ENCODE measurements at regions not wholly inside any gene's neighbourhood (a gene's known extent, or its start where the extent isn't known, plus 50 kb on each side); places are given as distances from the start of the nearest gene placed in this dataset.

DNA sequence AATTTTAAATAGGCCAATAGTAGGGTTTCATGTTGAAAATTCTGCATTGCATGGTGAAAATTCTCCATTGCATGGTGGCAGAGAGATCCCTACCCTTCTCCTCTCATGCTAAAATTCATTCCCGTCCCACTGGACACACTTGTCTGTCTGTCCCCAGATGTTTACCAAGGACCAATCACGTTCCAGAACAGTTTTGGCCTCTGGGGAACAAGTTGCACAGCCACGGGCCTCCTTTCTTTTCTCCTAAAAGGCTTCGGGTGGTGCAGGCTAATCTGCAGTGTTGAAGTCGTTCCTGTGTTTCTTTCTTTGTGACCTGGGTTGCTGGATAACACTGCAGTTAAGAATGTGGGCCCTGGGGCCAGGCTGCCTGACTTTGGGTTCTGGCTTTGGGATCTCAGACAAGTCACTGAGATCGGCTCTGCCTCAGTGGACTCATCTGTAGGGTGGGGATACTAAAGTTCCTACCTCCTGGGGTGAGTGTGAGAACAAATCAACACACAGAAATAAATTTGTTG lies 113.1 kb upstream of the FAM204A start:
- no peaks in the 10 kb centered on the region for H3K27me3 ChIP-seq (ENCODE audit: insufficient read depth, low read length)
- H3K9me3 ChIP-seq (ENCODE audit: low read depth, low read length), result no peaks in the 10 kb centered on the region
- no peak overlapping the region for H3K4me3 ChIP-seq (ENCODE audit: insufficient read depth, low read length)
- H3K4me2 ChIP-seq (ENCODE audit: insufficient read depth, low read length), result no peak overlapping the region
- H3K27ac ChIP-seq (ENCODE audit: low read depth, low read length), result no peak overlapping the region
- H3K4me1 ChIP-seq (ENCODE audit: insufficient read depth, low read length), result no peaks in the 10 kb centered on the region
- no peak overlapping the region for H2AFZ ChIP-seq (ENCODE audit: low read length)
- H3K79me2 ChIP-seq (ENCODE audit: insufficient read depth, low read length), result no peaks in the 10 kb centered on the region
- H4K20me1 ChIP-seq (ENCODE audit: insufficient read depth, low read length), result no peaks in the 10 kb centered on the region
- TF ChIP-seq, protein P1, sequence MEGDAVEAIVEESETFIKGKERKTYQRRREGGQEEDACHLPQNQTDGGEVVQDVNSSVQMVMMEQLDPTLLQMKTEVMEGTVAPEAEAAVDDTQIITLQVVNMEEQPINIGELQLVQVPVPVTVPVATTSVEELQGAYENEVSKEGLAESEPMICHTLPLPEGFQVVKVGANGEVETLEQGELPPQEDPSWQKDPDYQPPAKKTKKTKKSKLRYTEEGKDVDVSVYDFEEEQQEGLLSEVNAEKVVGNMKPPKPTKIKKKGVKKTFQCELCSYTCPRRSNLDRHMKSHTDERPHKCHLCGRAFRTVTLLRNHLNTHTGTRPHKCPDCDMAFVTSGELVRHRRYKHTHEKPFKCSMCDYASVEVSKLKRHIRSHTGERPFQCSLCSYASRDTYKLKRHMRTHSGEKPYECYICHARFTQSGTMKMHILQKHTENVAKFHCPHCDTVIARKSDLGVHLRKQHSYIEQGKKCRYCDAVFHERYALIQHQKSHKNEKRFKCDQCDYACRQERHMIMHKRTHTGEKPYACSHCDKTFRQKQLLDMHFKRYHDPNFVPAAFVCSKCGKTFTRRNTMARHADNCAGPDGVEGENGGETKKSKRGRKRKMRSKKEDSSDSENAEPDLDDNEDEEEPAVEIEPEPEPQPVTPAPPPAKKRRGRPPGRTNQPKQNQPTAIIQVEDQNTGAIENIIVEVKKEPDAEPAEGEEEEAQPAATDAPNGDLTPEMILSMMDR (IDR thresholded peaks at IDR 0.05; ENCODE audit: extremely low read depth, low read depth, low read length), result no peak
- no peaks in the 10 kb centered on the region for H3K36me3 ChIP-seq (ENCODE audit: insufficient read depth, low read length)
- no peak for DNase-seq (ENCODE audit: insufficient read length, low spot score, missing footprints)

DNA sequence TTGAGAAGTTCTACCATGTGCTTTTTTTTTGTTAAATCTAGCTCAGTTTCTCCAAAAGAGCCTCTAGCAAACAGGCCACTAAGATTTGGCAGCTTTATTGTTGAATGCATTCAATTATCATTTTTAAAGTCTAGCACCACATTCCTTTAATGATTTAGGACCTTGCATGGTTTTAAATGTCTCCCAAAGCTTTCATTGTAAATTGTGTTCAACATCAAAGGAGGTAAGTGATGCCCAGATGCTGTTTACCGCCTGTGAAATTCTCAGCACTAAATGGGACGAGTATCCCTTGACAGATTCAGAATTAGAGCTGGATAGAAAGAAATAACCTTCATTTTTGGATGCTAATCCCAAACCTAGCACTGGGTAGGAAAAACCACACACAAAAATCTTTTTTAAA lies 112.1 kb upstream of the FAM204A start:
- Histone ChIP-seq H3K4me2 (ENCODE audit: insufficient read depth, low read length) (no peak overlapping the region), H4K20me1 (ENCODE audit: insufficient read depth, low read length) (no peaks in the 10 kb centered on the region), H3K9me3 (ENCODE audit: low read depth, low read length) (no peaks in the 10 kb centered on the region), H3K4me1 (ENCODE audit: insufficient read depth, low read length) (no peaks in the 10 kb centered on the region), H2AFZ (ENCODE audit: low read length) (no peak overlapping the region), H3K27ac (ENCODE audit: low read depth, low read length) (no peak overlapping the region), H3K4me3 (ENCODE audit: insufficient read depth, low read length) (no peak overlapping the region), H3K36me3 (ENCODE audit: insufficient read depth, low read length) (no peaks in the 10 kb centered on the region), H3K79me2 (ENCODE audit: insufficient read depth, low read length) (no peaks in the 10 kb centered on the region), H3K27me3 (ENCODE audit: insufficient read depth, low read length) (no peaks in the 10 kb centered on the region)
- DNase-seq (ENCODE audit: insufficient read length, low spot score, missing footprints), result no peak
- TF ChIP-seq, protein P1 (IDR thresholded peaks at IDR 0.05; ENCODE audit: extremely low read depth, low read depth, low read length), result no peak

DNA sequence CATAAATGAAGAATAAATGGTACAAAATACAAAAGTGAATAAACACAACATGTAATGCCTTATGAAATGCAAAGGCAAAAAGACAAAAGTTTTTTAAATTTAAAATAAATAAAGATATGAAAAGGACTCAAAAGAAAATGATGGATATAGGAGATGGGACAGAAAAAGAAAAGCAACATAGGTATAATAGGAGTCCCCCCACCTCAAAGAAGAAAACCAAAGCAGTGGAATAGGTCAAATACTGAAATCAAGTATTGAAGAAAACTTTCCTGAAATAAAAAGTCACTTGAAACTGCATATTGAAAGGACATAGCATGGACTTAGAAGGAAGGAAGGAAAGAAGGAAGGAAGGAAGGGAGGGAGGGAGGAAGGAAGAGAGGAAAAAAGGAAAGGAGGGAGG lies 110.0 kb upstream of the FAM204A start:
- Histone ChIP-seq H3K27ac (ENCODE audit: low read depth, low read length) (no peak overlapping the region), H3K79me2 (ENCODE audit: insufficient read depth, low read length) (no peaks in the 10 kb centered on the region), H3K9me3 (ENCODE audit: low read depth, low read length) (no peaks in the 10 kb centered on the region), H3K4me2 (ENCODE audit: insufficient read depth, low read length) (no peak overlapping the region), H3K27me3 (ENCODE audit: insufficient read depth, low read length) (no peaks in the 10 kb centered on the region), H3K4me1 (ENCODE audit: insufficient read depth, low read length) (no peaks in the 10 kb centered on the region), H2AFZ (ENCODE audit: low read length) (no peak overlapping the region), H3K4me3 (ENCODE audit: insufficient read depth, low read length) (no peak overlapping the region), H4K20me1 (ENCODE audit: insufficient read depth, low read length) (no peaks in the 10 kb centered on the region), H3K36me3 (ENCODE audit: insufficient read depth, low read length) (no peaks in the 10 kb centered on the region)
- TF ChIP-seq, protein P1 (IDR thresholded peaks at IDR 0.05; ENCODE audit: extremely low read depth, low read depth, low read length), result no peak
- DNase-seq (ENCODE audit: insufficient read length, low spot score, missing footprints), result no peak

- H3K4me1 ChIP-seq (ENCODE audit: insufficient read depth, low read length), result no peaks in the 10 kb centered on the region
- no peaks in the 10 kb centered on the region for H3K36me3 ChIP-seq (ENCODE audit: insufficient read depth, low read length)
- DNase-seq (ENCODE audit: insufficient read length, low spot score, missing footprints), result no peak
- TF ChIP-seq, protein P1 (IDR thresholded peaks at IDR 0.05; ENCODE audit: extremely low read depth, low read depth, low read length), result no peak
- H3K27ac ChIP-seq (ENCODE audit: low read depth, low read length), result no peak overlapping the region
- H3K79me2 ChIP-seq (ENCODE audit: insufficient read depth, low read length), result no peaks in the 10 kb centered on the region
- no peaks in the 10 kb centered on the region for H3K27me3 ChIP-seq (ENCODE audit: insufficient read depth, low read length)
- H2AFZ ChIP-seq (ENCODE audit: low read length), result no peak overlapping the region
- H3K4me3 ChIP-seq (ENCODE audit: insufficient read depth, low read length), result no peak overlapping the region
- H4K20me1 ChIP-seq (ENCODE audit: insufficient read depth, low read length), result no peaks in the 10 kb centered on the region
- H3K9me3 ChIP-seq (ENCODE audit: low read depth, low read length), result no peaks in the 10 kb centered on the region
- H3K4me2 ChIP-seq (ENCODE audit: insufficient read depth, low read length), result no peak overlapping the region
These were observed 107.4 kb upstream of the FAM204A start for GRCh38 chr10:118449521-118449920.

All from osteoblast (primary cell).